ENCODE measurements at regions not wholly inside any gene's neighbourhood (a gene's known extent, or its start where the extent isn't known, plus 50 kb on each side); places are given as distances from the start of the nearest gene placed in this dataset.

- H3K79me1 ChIP-seq (ENCODE audit: insufficient read depth, low read depth, low read length, poor library complexity, severe bottlenecking) = no peaks in the 10 kb centered on the region
- H3K9me3 Mint-ChIP-seq = no peaks in the 10 kb centered on the region
- no peak overlapping the region for H2BK20ac ChIP-seq (ENCODE audit: low read depth, low read length, poor library complexity, severe bottlenecking)
- no peak overlapping the region for H3K4me2 ChIP-seq (ENCODE audit: insufficient read depth, insufficient read length, low read length)
- no peak overlapping the region for H3K14ac ChIP-seq (ENCODE audit: insufficient read depth, low read length)
- H3K23ac ChIP-seq (ENCODE audit: insufficient read length, low read depth, low read length) = no peak overlapping the region
- H3K4me1 Mint-ChIP-seq = peaks cover 0 to 4% of the 10 kb centered on the region in 2 experiments; a peak in 3 of 4 replicates
- no peak overlapping the region for H2AK5ac ChIP-seq (ENCODE audit: insufficient read length, low read length)
- H3K4me3 Mint-ChIP-seq = no peak overlapping the region
- H4K8ac ChIP-seq (replicated peaks; ENCODE audit: insufficient read length, low read depth, low read length) = no peak overlapping the region
- no peak overlapping the region for H3K4ac ChIP-seq (ENCODE audit: low read depth, low read length)
- H3K27ac ChIP-seq (ENCODE audit: insufficient read length, low read depth, low read length) = no peak overlapping the region
- DNase-seq = no peak
- H2BK12ac ChIP-seq (ENCODE audit: insufficient read length, low read depth, low read length) = no peak overlapping the region
- no peak for TF ChIP-seq CTCF (conservative IDR thresholded peaks at IDR 0.05)
- H3K18ac ChIP-seq (ENCODE audit: insufficient read length, low read depth, low read length) = no peak overlapping the region
- H2BK5ac ChIP-seq (ENCODE audit: insufficient read length, low read length) = no peak overlapping the region
- no peak overlapping the region for H4K5ac ChIP-seq (ENCODE audit: insufficient read length, low read depth, low read length)
- no peaks in the 10 kb centered on the region for H3K79me2 ChIP-seq (ENCODE audit: insufficient read depth, low read length)
- no peak overlapping the region for H4K91ac ChIP-seq (ENCODE audit: insufficient read length, low read depth, low read length)
- no peak overlapping the region for H3K27ac Mint-ChIP-seq
- H3T11ph ChIP-seq (ENCODE audit: low read length) = no peak overlapping the region
- no peak overlapping the region for H3K9ac ChIP-seq (ENCODE audit: extremely low read depth, insufficient read length, low read length)
- no peak overlapping the region for H2BK120ac ChIP-seq (ENCODE audit: low read depth, low read length, poor library complexity, severe bottlenecking)
- no peak overlapping the region for H2BK15ac ChIP-seq (ENCODE audit: low read depth, low read length)
- H3K4me1 ChIP-seq (ENCODE audit: insufficient read depth, low read length) = no peaks in the 10 kb centered on the region
- H3K56ac ChIP-seq (ENCODE audit: insufficient read length, low read depth, low read length) = no peak overlapping the region
- H3K27me3 Mint-ChIP-seq (ENCODE audit: low read depth) = no peaks in the 10 kb centered on the region
- H3K23me2 ChIP-seq (ENCODE audit: insufficient read length, low read depth, low read length, poor library complexity, severe bottlenecking) = no peaks in the 10 kb centered on the region
- no peak overlapping the region for H2AFZ ChIP-seq (ENCODE audit: low read length)
- no peaks in the 10 kb centered on the region for H4K20me1 ChIP-seq (ENCODE audit: control insufficient read depth, insufficient read depth, insufficient read length)
- H3K9me3 ChIP-seq (ENCODE audit: control insufficient read depth, low read depth, low read length) = no peaks in the 10 kb centered on the region
- H3K36me3 Mint-ChIP-seq (ENCODE audit: insufficient read depth in 1 of 3, low read depth in 3 of 3) = no peaks in the 10 kb centered on the region
- H3K27me3 ChIP-seq (ENCODE audit: insufficient read depth, low read length) = no peaks in the 10 kb centered on the region
Observed at GRCh38 chr15:37810381-37810780, 124.1 kb upstream of the TMCO5A start.
